ENCODE measurements at regions not wholly inside any gene's neighbourhood (a gene's known extent, or its start where the extent isn't known, plus 50 kb on each side); places are given as distances from the start of the nearest gene placed in this dataset.

- DNase-seq = no peak
- Histone ChIP-seq H3K27me3 (no peaks in the 10 kb centered on the region), H3K9me3 (no peaks in the 10 kb centered on the region), H3K4me1 (no peaks in the 10 kb centered on the region), H3K4me3 (no peak overlapping the region), H3K36me3 (no peaks in the 10 kb centered on the region), H3K27ac (no peak overlapping the region)
- TF ChIP-seq CTCF (IDR thresholded peaks at IDR 0.05) (no peak), POLR2A (IDR thresholded peaks at IDR 0.05) (no peak)
- intact Hi-C loops (cut with DNase I; ENCODE audit: low total_unique reads) = no loop called here
Measured at GRCh38 chr7:109020251-109020650, 450.6 kb downstream of the DNAJB9 start.

DNA sequence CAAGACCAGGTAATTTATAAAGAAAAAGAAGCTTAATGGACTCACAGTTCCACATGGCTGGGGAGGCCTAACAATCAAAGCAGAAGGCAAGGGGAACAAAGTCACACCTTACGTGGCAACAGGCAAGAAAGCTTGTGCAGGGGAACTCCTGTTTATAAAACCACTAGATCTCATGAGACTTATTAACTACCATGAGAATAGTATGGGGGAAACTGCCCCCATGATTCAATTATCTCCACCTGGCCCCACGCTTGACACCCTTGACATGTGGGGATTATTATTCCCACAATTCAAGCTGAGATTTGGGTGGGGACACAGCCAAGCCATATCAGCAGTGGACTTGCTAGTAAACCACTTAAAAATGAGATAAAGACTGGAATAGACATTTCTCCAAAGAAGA lies 451.7 kb downstream of the DNAJB9 start:
- no peaks in the 10 kb centered on the region for H3K27me3 ChIP-seq
- no peak overlapping the region for H3K4me3 ChIP-seq
- DNase-seq = no peak
- H3K36me3 ChIP-seq = no peaks in the 10 kb centered on the region
- no peaks in the 10 kb centered on the region for H3K4me1 ChIP-seq
- H3K9me3 ChIP-seq = no peaks in the 10 kb centered on the region
- H3K27ac ChIP-seq = no peak overlapping the region
- TF ChIP-seq POLR2A (IDR thresholded peaks at IDR 0.05) (no peak), CTCF (IDR thresholded peaks at IDR 0.05) (no peak)
- intact Hi-C loops (cut with DNase I; ENCODE audit: low total_unique reads) = no loop called here

DNA sequence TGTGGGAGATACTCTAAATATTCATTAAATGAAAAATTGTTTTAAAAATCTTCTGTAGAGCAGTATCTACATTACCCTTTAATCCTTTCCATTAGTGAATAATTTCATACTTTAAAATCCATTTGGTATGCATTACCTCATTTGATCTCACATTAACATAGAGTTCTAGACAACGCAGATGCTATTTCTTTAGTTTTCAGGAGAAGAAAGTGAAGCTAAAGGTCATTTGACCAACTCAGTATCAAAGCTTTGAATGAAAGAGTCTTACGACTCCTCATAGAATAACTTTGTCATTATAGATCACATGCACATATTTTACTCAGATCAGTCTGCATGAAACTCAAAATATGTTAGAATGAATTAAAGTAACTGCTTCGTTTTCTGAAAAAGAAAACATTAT lies 460.2 kb downstream of the DNAJB9 start:
- Histone ChIP-seq H3K4me3 (no peak overlapping the region), H3K36me3 (no peaks in the 10 kb centered on the region), H3K9me3 (no peaks in the 10 kb centered on the region), H3K27me3 (no peaks in the 10 kb centered on the region), H3K27ac (no peak overlapping the region), H3K4me1 (no peaks in the 10 kb centered on the region)
- DNase-seq = no peak
- intact Hi-C loops (cut with DNase I; ENCODE audit: low total_unique reads) = no loop called here
- TF ChIP-seq POLR2A (IDR thresholded peaks at IDR 0.05) (no peak), CTCF (IDR thresholded peaks at IDR 0.05) (no peak)

GRCh38 chr7:109044691-109045090 lies 475.0 kb downstream of the DNAJB9 start:
- Histone ChIP-seq H3K27me3 (no peaks in the 10 kb centered on the region), H3K4me1 (no peaks in the 10 kb centered on the region), H3K36me3 (no peaks in the 10 kb centered on the region), H3K4me3 (no peak overlapping the region), H3K27ac (no peak overlapping the region), H3K9me3 (no peaks in the 10 kb centered on the region)
- DNase-seq = no peak
- intact Hi-C loops (cut with DNase I; ENCODE audit: low total_unique reads) = no loop called here
- TF ChIP-seq POLR2A (IDR thresholded peaks at IDR 0.05) = no peak
- TF ChIP-seq CTCF (IDR thresholded peaks at IDR 0.05) = no peak

DNA sequence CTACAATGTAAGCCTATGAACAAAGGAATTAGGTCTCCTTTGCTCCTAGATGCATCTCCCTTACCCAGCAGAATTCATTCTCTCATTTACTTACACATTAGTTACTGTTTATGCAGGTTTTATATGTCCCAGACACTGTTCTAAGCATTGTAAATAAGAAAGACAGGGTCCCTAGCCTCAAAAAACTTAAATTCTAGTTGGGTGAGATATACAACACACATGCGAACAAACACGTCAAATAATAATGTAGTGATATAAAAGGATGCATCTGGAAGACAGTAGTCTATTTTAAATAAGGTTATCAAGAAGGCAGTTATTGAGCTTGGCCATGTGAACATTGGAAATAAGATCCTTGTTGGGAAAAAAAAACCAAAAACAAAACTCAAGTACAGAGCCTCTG lies 479.7 kb downstream of the DNAJB9 start:
- no peak overlapping the region for H3K27ac ChIP-seq
- no peaks in the 10 kb centered on the region for H3K36me3 ChIP-seq
- H3K9me3 ChIP-seq = no peaks in the 10 kb centered on the region
- no peaks in the 10 kb centered on the region for H3K27me3 ChIP-seq
- no peak for DNase-seq
- no peaks in the 10 kb centered on the region for H3K4me1 ChIP-seq
- intact Hi-C loops (cut with DNase I; ENCODE audit: low total_unique reads) = no loop called here
- TF ChIP-seq CTCF (IDR thresholded peaks at IDR 0.05) (no peak), POLR2A (IDR thresholded peaks at IDR 0.05) (no peak)
- no peak overlapping the region for H3K4me3 ChIP-seq

Measured in uterus (tissue), 3 donors.